Activated T-cell treated with anti-CD3 and anti-CD28 coated beads, Interleukin-2, amount 50 U/mL, for 4 hours (primary cell): ENCODE measurements at regions not wholly inside any gene's neighbourhood (a gene's known extent, or its start where the extent isn't known, plus 50 kb on each side); places are given as distances from the start of the nearest gene placed in this dataset.

ENCODE experiments used
- ATAC-seq, 2 donors: fragments of 200-7000 bp; cut with Tn5 transposase; one replicate each; pipeline ENCODE4 v1.10.0; 2021
- DNase-seq: peaks from one replicate; pipeline ENCODE4 v3.0.0-alpha.2; 2020
- H3K27me3 Mint-ChIP-seq: one replicate; pipeline ENCODE4 v1.8.0; 2021; ENCODE audit warnings: low read depth, mixed read lengths
- H3K36me3 Mint-ChIP-seq: one replicate; pipeline ENCODE4 v1.8.0; 2022; ENCODE audit warnings: mixed read lengths; ENCODE audit not compliant: insufficient read depth
- H3K4me1 Mint-ChIP-seq: one replicate; pipeline ENCODE4 v1.8.0; 2021; ENCODE audit warnings: low read depth, mixed read lengths
- H3K4me3 Mint-ChIP-seq: one replicate; pipeline ENCODE4 v1.8.0; 2021; ENCODE audit warnings: mild to moderate bottlenecking, moderate library complexity, mixed read lengths
- H3K9me3 Mint-ChIP-seq: one replicate; pipeline ENCODE4 v1.8.0; 2021; ENCODE audit warnings: mixed read lengths

DNA sequence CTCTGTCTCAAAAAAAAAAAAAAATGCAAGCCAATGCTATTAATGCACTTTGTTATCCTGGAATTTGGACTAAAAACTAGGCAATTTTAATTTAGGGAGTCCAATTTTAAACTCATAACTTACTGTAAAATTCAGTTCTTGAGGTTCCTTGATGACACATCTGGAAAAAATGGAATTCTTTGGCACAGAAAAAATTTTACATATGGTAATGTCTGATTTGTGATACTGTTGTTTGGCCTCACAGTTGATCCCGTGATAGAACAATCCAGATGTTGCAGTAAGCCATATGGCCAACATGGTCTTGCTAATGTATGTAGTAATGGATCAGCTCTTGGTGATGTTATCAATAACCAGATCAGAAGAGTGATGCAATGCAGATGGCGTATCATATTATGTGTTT is 1089.8 kb downstream of the FLRT2 start:
- Mint-ChIP-seq H3K36me3 (no peaks in the 10 kb centered on the region), H3K4me3 (no peak overlapping the region), H3K9me3 (no peaks in the 10 kb centered on the region), H3K4me1 (no peaks in the 10 kb centered on the region), H3K27me3 (no peaks in the 10 kb centered on the region)
- ATAC-seq: no peak
- no peak for DNase-seq

DNA sequence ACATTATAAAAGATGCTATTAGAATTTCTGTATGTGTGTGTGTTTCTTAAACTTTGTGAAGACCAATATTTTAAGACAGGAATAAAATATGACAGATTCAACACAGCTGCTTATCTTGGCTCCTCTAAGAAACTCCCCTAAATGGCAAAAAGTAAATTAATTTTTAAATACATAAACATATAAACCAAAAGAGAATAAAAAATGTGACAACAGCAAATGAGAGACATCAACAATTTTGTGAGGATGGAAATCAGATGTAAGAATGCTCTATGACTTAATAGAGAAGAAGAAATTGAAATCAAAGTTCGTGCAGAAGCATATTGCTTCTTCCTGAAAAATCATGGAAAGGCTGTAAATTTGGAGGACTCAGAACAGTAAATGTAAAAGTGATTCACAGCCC is 1083.8 kb downstream of the FLRT2 start:
- H3K4me1 Mint-ChIP-seq: no peaks in the 10 kb centered on the region
- DNase-seq: no peak
- no peaks in the 10 kb centered on the region for H3K36me3 Mint-ChIP-seq
- H3K4me3 Mint-ChIP-seq: no peak overlapping the region
- ATAC-seq: no peak
- H3K27me3 Mint-ChIP-seq: no peaks in the 10 kb centered on the region
- H3K9me3 Mint-ChIP-seq: no peaks in the 10 kb centered on the region

DNA sequence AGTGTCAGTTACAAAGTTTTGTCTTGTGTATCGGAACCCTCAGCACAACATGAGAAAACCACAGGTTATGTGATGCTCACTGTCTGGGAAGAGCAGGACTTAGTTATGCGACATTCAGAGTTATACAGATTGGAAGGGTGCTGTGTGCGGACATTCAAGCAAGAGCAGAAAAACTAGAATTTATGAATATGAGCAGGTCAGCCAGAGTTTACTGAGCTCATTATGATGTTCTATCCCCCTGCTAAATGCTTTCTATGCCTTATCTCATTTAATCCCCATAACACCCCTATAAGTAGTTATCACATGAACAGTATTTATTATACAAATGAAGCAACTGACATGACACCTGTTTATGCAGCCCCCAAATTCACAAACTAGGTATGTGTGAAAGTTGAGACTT is 1083.2 kb downstream of the FLRT2 start:
- Mint-ChIP-seq H3K4me3 (no peak overlapping the region), H3K9me3 (no peaks in the 10 kb centered on the region), H3K36me3 (no peaks in the 10 kb centered on the region), H3K27me3 (no peaks in the 10 kb centered on the region), H3K4me1 (no peaks in the 10 kb centered on the region)
- DNase-seq (no peak), ATAC-seq (no peak)

DNA sequence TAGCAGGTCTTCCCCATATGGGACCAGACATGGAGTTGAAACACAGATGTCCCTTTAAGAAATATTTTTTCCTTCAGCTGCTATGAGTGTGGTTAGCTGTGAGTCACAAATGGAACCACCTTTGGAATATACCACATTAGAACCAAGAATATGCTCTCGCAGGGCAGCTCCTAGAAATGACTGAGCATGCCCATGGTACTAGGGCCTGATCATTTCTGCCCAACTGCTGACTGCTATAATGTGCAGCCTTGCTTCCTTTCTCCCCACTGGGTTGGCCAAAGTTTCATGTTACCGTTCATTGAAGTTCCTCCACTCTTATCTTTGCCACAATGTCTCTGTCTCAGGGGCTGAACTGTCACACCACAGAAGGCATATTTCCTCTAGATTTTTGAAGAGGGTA is 1074.6 kb downstream of the FLRT2 start:
- H3K36me3 Mint-ChIP-seq: no peaks in the 10 kb centered on the region
- H3K27me3 Mint-ChIP-seq: no peaks in the 10 kb centered on the region
- H3K9me3 Mint-ChIP-seq: peaks cover 11% of the 10 kb centered on the region
- ATAC-seq (no peak), DNase-seq (no peak)
- no peak overlapping the region for H3K4me3 Mint-ChIP-seq
- H3K4me1 Mint-ChIP-seq: no peaks in the 10 kb centered on the region

DNA sequence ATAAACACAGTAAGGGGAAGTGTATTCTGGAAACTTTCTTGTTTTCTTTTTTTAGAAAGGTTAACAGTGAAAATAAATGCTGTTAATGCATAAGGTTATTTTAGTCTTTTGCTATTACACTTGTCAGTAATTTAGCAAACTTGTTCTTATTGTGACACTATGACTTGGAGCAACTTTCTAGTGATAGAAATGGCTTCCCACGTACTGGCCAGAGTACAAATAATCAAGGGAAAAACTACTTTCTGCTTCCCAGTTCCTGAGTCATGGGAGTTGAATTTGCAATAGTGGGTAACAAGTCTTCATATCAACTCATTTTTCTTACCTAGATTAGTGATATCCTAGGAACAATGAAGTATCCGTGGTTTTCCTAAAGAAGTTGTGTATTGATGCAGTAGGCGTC is 1072.3 kb downstream of the FLRT2 start:
- ATAC-seq: no peak
- H3K27me3 Mint-ChIP-seq: no peaks in the 10 kb centered on the region
- H3K4me1 Mint-ChIP-seq: no peaks in the 10 kb centered on the region
- no peaks in the 10 kb centered on the region for H3K36me3 Mint-ChIP-seq
- H3K9me3 Mint-ChIP-seq: peaks cover 15% of the 10 kb centered on the region
- H3K4me3 Mint-ChIP-seq: no peak overlapping the region
- DNase-seq: no peak

DNA sequence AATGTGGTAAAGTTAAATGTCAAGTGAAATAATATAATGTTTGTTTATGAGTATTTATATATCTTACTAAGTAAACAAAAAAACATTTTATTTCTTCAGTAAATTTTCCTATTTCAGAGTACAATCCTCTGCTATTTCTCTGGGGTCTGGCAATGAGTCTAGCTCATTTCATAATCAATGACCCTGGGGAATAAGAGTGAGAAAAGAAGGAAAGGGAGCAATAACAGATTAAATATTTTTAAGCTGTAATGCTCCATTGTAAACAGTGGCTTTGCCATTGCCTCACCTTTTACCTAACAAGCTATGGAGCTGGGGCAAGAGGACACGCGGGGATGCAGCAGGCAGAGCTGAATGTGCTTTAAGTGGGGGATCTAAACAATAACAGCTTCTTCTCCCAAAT is 1071.9 kb downstream of the FLRT2 start:
- no peaks in the 10 kb centered on the region for H3K27me3 Mint-ChIP-seq

DNA sequence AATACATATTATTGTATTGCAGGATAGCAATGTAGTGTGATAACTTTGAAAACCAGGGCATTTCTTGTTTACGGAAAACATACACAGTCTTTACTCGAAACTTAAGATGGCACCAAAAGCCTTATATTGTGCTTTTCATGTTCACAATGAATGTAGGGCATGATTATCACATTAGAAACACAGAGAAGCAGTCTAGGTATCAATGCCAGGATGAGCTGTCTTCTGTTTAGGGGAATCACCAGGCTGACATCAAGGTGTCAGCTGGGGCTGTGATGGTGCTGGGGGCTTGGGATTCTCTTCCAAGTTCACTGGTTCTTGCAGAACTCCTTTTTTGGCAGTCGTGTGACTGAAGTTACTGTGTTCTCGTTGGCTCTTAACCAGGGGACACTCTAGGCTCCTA is 1067.3 kb downstream of the FLRT2 start:
- Mint-ChIP-seq H3K4me3 (no peak overlapping the region), H3K4me1 (no peaks in the 10 kb centered on the region), H3K27me3 (no peaks in the 10 kb centered on the region), H3K9me3 (peaks cover 15% of the 10 kb centered on the region), H3K36me3 (no peaks in the 10 kb centered on the region)
- DNase-seq (no peak), ATAC-seq (no peak)

More for the DNA sequence above, 1071.9 kb downstream of the FLRT2 start:
- no peaks in the 10 kb centered on the region for H3K4me1 Mint-ChIP-seq
- H3K36me3 Mint-ChIP-seq: no peaks in the 10 kb centered on the region
- peaks cover 15% of the 10 kb centered on the region for H3K9me3 Mint-ChIP-seq
- no peak overlapping the region for H3K4me3 Mint-ChIP-seq
- ATAC-seq: no peak
- no peak for DNase-seq

DNA sequence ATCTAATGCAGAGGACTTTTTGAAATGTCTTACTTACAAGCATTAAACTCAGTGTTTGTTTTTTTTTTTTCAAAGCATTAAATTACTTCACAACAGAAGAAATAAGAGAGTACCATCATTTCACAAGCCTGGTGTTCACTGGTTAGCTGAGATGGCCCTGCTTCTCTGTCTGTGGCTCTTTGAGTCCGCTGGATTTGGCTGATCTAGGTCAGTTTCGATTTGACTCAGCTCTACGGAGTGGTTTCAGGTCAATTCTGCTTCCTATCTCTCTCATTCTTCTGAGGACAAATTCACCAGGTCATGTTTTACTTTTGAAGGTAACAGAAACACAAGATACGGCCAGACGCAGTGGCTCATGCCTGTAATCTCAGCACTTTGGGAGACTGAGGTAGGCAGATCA is 1066.1 kb downstream of the FLRT2 start:
- ATAC-seq: no peak
- H3K9me3 Mint-ChIP-seq: peaks cover 15% of the 10 kb centered on the region
- H3K4me3 Mint-ChIP-seq: no peak overlapping the region
- H3K27me3 Mint-ChIP-seq: no peaks in the 10 kb centered on the region
- no peaks in the 10 kb centered on the region for H3K36me3 Mint-ChIP-seq
- DNase-seq: no peak
- H3K4me1 Mint-ChIP-seq: no peaks in the 10 kb centered on the region

DNA sequence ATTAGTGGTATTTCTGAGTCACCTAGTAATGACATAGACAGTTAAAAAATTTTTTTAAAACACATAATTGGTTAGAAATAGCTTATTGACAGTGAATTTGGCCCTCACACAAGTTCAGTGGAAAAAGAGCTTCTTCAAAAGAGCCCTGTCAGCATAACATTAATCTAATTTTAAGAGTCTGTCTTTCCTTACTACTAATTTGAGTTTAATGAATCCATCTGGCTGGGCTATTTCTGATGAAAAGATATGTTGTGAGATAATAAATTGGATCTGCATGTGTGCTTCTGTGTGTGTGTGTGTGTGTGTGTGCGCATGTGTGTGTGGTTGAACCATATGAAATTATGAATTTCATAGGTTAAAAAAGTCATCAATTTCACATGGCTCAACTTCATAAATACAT is 1045.2 kb downstream of the FLRT2 start:
- ATAC-seq (no peak), DNase-seq (no peak)
- Mint-ChIP-seq H3K4me3 (no peak overlapping the region), H3K9me3 (peaks cover 17% of the 10 kb centered on the region), H3K4me1 (no peaks in the 10 kb centered on the region), H3K27me3 (no peaks in the 10 kb centered on the region), H3K36me3 (no peaks in the 10 kb centered on the region)

DNA sequence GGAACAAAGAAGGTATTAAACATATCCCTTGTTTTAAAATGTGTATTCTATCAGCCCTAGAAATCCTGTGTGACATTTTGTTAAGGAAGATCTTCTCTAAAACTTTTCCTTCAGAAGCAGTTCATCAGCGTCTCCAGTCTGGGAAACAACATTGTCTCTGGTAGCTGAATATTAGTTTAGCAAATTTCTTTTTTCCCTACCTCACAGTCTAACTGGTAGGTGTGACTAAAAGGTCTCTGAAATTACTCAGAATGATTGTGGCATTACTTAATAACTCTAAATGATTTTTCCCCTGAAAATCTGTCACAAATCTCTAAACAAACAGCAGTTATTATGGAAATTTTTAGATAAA is 1044.8 kb downstream of the FLRT2 start:
- peaks cover 17% of the 10 kb centered on the region for H3K9me3 Mint-ChIP-seq
- H3K36me3 Mint-ChIP-seq: no peaks in the 10 kb centered on the region
- ATAC-seq: no peak
- no peaks in the 10 kb centered on the region for H3K27me3 Mint-ChIP-seq
- H3K4me3 Mint-ChIP-seq: no peak overlapping the region
- no peak for DNase-seq
- no peaks in the 10 kb centered on the region for H3K4me1 Mint-ChIP-seq

DNA sequence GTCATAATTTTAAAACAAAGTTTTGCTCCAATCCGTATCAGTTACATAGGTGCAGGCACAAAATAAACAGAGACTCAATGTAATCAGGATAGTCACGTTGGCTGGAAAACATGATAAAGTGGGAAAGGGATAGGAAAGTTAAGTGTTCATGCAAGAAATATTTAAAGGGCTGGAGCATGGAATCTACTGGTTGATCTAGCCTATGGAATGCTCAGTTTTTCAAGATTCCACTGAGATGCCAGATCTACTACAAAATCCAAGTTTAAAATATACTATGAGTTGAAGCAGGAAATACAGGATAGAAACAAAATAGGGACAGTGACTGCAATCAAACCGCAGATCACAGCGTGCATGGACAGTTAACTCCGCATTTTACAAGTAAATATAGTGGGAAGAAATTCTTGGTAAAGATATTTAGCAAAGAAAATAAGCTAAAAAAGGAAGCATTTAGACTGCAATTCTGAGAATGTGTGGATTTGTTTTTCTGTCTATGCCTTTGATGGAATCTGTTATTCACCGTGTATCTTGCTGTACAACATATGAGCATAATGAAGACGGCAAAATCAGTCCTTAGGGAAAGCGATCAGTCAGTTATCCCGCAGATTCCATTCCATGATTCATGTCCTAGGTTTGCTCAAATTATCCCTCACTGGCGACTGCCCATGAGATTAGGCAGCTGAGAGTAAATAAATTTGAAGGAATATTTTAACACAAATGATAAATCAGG is 1044.3 kb downstream of the FLRT2 start:
- no peaks in the 10 kb centered on the region for H3K4me1 Mint-ChIP-seq
- no peaks in the 10 kb centered on the region for H3K36me3 Mint-ChIP-seq
- ATAC-seq: no peak
- H3K27me3 Mint-ChIP-seq: no peaks in the 10 kb centered on the region
- H3K9me3 Mint-ChIP-seq: peaks cover 17% of the 10 kb centered on the region
- no peak for DNase-seq
- no peak overlapping the region for H3K4me3 Mint-ChIP-seq

DNA sequence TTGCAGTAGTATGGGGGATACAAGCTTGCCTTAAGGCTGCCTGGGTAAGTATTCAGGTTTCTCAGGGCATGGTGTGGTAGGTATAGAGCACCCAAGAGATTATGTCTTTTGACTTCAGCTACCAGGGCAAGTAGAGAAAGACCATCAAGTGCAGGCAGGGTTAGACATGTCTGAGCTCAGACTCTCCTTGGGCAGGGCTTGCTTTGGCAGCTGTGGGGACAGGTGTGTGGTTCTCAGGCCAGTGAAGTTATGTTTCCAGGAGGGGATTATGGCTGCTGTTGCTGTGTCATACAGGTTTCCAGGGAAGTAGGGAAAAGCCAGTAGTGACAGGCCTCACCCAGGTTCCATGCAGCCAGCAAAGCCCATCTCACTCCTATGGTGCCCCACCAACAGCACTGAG is 1040.4 kb downstream of the FLRT2 start:
- Mint-ChIP-seq H3K4me1 (no peaks in the 10 kb centered on the region), H3K36me3 (no peaks in the 10 kb centered on the region), H3K9me3 (peaks cover 14% of the 10 kb centered on the region), H3K27me3 (no peaks in the 10 kb centered on the region), H3K4me3 (no peak overlapping the region)
- DNase-seq (no peak), ATAC-seq (no peak)

DNA sequence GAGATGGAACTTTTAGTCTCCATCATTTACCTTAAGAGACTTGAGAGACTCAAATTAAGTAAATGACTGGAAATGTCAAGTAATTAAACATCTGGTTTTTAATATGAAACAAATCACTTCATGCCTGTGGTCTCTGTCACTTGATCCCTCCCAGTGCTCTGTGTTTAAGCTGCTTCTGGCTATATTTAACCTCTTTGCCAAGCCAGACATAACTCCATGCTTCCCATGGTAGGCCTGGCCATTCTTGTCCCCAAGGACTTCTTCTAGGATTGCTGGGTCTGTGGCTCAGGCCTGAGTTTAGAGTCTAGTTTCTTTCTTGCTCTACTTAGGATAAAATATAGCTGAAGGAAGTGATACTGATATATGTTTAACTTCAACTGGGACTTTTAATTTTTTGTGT is 1013.6 kb downstream of the FLRT2 start:
- H3K4me3 Mint-ChIP-seq: no peak overlapping the region

DNA sequence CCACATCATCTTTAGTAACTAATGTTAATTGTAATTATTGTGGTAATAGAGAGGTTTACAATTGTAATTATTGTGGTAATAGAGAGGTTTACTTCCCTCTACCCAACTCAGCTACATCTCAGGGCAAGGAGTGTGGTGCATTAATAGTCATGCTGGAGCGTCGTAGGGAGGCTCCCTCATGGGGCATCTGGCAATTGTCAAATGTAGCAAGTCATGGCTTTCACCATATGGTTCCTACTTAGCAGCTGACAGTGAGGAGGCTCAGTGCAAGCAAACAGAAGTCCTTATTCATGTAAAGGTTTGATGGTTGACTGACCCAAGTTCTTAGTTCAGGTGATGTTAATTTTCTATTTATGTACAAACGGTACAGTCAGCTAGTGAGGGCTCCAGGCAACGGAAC is 1012.0 kb downstream of the FLRT2 start:
- DNase-seq: no peak
- Mint-ChIP-seq H3K4me1 (no peaks in the 10 kb centered on the region), H3K36me3 (no peaks in the 10 kb centered on the region), H3K27me3 (no peaks in the 10 kb centered on the region), H3K4me3 (no peak overlapping the region), H3K9me3 (no peaks in the 10 kb centered on the region)
- no peak for ATAC-seq

More for the DNA sequence above, 1013.6 kb downstream of the FLRT2 start:
- H3K27me3 Mint-ChIP-seq: no peaks in the 10 kb centered on the region
- ATAC-seq: no peak
- no peaks in the 10 kb centered on the region for H3K36me3 Mint-ChIP-seq
- no peaks in the 10 kb centered on the region for H3K9me3 Mint-ChIP-seq
- H3K4me1 Mint-ChIP-seq: no peaks in the 10 kb centered on the region
- no peak for DNase-seq

DNA sequence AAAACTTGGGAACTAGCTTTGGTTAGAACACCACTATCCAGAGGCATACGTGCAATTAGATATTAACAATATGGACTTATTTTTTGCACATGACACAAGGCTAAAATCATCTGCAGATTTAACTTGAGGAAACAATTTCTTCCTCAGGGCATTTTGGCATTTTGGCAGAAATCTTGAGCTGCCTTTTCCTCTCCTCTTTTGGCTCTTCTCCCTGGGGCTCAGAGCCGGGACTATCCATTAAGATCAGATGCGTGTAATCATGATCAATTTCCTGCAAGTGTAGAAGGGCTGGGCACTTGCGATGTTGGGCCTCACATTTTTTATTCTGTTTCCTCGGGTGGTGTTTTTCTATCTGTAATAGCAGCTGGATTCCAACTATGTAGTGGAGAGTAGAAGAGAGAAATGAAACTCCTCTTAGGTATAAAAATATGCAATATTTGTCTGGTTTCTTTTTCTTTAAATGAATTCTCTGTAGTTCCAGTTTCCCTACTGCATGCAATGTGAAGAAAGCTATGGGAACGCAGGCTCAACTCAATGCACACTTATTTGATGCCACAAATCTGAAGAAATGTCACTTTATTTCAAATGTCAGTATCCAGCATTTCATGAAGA is 1010.8 kb downstream of the FLRT2 start:
- ATAC-seq: no peak
- Mint-ChIP-seq H3K4me1 (no peaks in the 10 kb centered on the region), H3K4me3 (no peak overlapping the region), H3K9me3 (peaks cover 3% of the 10 kb centered on the region), H3K36me3 (no peaks in the 10 kb centered on the region), H3K27me3 (no peaks in the 10 kb centered on the region)
- no peak for DNase-seq
